ENCODE measurements at regions not wholly inside any gene's neighbourhood (a gene's known extent, or its start where the extent isn't known, plus 50 kb on each side); places are given as distances from the start of the nearest gene placed in this dataset.

DNA sequence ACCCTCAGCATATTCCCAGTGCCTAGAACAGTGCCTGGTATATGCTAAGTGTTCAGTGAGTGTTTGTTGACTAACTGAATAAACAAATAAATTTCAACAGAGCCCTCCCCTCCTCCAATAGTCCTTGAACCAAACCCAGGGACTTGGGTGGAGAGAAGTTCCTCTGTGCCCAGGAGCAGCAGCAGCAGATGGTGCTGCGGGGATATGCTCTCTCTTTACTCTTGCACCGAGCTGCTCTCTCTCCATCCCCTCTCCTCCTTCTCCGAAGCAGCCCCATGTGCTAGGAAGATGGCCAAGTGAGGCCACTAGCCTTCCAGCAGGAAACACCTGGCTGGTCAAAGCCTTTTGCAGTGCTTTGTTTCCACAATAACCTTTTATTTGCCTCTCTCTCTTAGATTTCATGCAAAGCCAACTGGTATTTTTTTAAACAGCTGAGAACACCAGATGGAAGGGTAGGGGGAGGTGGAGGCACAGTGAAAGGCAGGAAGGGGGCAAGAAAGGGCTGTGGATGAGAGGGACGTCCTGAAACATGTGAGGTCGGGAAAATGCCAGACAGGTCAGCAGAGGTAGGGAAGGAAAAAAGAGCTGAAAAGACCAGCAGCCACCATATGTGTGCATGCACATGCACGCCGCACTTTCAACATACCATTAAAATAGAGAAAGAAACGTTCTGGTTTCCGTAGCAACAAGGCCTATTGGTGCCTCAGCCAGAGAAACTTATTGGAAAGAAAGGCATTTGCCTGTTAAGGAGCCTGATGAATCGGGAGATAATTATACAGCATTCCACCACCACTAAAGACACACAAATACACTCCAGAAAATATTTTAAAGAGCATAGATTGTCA lies 78.9 kb downstream of the EMP1 start:
- no peak for DNase-seq

DNA sequence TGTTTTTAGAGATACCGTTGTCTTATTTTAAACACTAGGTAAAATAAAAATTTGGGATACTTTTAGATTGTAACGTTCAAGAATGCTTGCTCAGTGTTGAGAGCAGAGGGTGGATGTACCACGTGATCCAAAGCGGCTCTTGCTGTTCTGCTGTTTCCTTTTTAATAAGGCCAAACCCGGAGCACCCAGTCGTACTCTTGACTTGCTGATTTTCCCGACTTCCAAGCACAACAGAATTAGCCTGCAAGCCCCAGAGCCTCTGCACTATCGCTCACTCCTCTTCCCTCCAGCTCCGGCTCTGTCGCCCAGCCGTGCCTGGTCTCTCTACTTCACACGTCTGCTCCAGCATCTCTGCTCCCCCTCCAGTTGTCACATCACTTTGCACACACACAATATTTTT lies 77.3 kb downstream of the EMP1 start:
- DNase-seq, result no peak

DNA sequence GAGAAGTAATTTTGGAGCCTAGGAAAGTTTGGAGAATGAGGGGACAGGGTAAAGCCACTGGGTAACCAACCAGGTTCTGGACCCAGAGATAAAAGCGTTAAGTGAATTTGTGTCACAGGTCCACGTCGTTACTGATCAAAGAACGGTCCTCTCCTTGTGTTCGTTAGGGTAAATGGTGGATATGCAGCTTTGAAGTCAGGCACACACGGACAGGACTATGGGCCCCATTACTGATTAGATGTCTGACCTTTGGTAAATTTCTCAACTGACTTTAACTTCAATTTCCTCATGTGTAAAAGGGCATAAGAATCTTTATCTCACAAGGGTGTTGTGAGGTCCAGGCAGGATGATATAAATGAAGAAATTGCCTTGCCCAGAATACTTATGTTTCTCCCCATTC lies 76.6 kb downstream of the EMP1 start:
- DNase-seq, result no peak

DNA sequence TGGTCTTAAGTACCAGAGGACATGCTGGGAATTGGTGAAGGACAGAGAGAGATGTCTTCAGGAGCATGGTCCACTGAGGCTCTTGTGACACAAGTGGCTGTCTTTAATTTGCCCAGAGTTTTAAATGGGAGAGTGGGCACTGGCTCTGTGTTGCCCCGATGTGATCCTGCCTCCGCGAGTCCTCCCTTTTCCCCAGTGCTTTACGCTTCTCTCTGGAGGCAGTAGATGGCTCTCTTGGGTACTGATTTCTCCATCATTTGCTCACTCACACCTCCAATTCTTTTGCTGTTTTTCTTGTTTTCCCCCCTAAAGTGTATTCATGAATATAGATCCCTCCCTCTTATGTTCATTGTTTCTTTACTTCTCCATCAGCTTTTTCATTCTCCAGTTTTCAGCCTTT lies 74.3 kb downstream of the EMP1 start:
- DNase-seq, result no peak
